H1 (cell line): ENCODE measurements at regions not wholly inside any gene's neighbourhood (a gene's known extent, or its start where the extent isn't known, plus 50 kb on each side); places are given as distances from the start of the nearest gene placed in this dataset.

Source experiments
- CTCF ChIA-PET: fragments of 300-600 bp; sonication (Branson Sonifier 250); formaldehyde crosslinking; loops from one replicate; lab custom pipeline; 2021; ENCODE audit not compliant: partially characterized antibody; lab: Charles Lee
- POLR2A ChIA-PET: fragments of 300-600 bp; sonication (Branson Sonifier 250); formaldehyde crosslinking; loops from one replicate; lab custom pipeline; 2021; ENCODE audit warnings: inconsistent platforms; ENCODE audit not compliant: partially characterized antibody; lab: Charles Lee
- DNase-seq, 2 experiments: peaks; one replicate each; pipeline versions ENCODE4 v3.0.0 to v3.0.0-alpha.2; 2010 to 2022; ENCODE audit warnings: low spot score in 2 of 2, low read depth in 1 of 2, mixed read lengths in 1 of 2
- FAIRE-seq: peaks from 2 replicates; lab custom pipeline; 2011; peaks lifted over from hg19 to GRCh38; lab: Jason Lieb, UNC
- H2AFZ ChIP-seq: 2 replicates; pipeline ENCODE4 v1.8.1; 2012; ENCODE audit warnings: low read length, inconsistent platforms
- H2AK5ac ChIP-seq: 2 replicates; pipeline ENCODE4 v1.6.1; 2013; ENCODE audit warnings: low read depth, low read length
- H2BK120ac ChIP-seq: replicated peaks from 2 replicates; pipeline ENCODE3; 2013; ENCODE audit warnings: low read depth, low read length, inconsistent platforms
- H2BK12ac ChIP-seq: 2 replicates; pipeline ENCODE4 v1.6.1; 2013; ENCODE audit warnings: low read depth, low read length
- H2BK15ac ChIP-seq: 2 replicates; pipeline ENCODE4 v1.6.1; 2013; ENCODE audit warnings: low read length
- H2BK20ac ChIP-seq: 2 replicates; pipeline ENCODE4 v1.6.1; 2013; ENCODE audit warnings: low read length
- H2BK5ac ChIP-seq: 2 replicates; pipeline ENCODE4 v1.6.1; 2013; ENCODE audit warnings: low read depth, low read length
- H3K14ac ChIP-seq: 2 replicates; pipeline ENCODE4 v1.6.1; 2013; ENCODE audit warnings: inconsistent platforms; ENCODE audit not compliant: insufficient read length
- H3K18ac ChIP-seq: 2 replicates; pipeline ENCODE4 v1.6.1; 2013; ENCODE audit warnings: low read length; ENCODE audit errors: extremely low read depth
- H3K23ac ChIP-seq: 2 replicates; pipeline ENCODE4 v1.6.1; 2013; ENCODE audit warnings: inconsistent platforms; ENCODE audit not compliant: insufficient read length
- H3K23me2 ChIP-seq: 2 replicates; pipeline ENCODE4 v1.6.1; 2013; ENCODE audit warnings: low read depth, low read length
- H3K27ac ChIP-seq: 2 replicates; pipeline ENCODE4 v1.6.1; 2011; ENCODE audit warnings: low read depth, low read length, inconsistent platforms
- H3K27me3 ChIP-seq, 4 experiments: replicated peaks in 1 of 4; 1 replicate in 1 of 4; 2 replicates in 3 of 4; pipeline versions ENCODE4 v1.6.1 to v1.8.1; 2011 to 2013; ENCODE audit warnings: low read length in 3 of 4, mild to moderate bottlenecking in 3 of 4, inconsistent platforms in 2 of 4, mixed read lengths in 2 of 4, moderate library complexity in 1 of 4; ENCODE audit not compliant: control insufficient read depth in 3 of 4, insufficient read depth in 3 of 4; ENCODE audit errors: extremely low read depth in 1 of 4
- H3K36me3 ChIP-seq, 4 experiments: 2 replicates each; pipeline versions ENCODE4 v1.6.1 to v1.8.1; 2011 to 2013; ENCODE audit warnings: mild to moderate bottlenecking in 4 of 4, low read length in 3 of 4, moderate library complexity in 2 of 4, control low read depth in 1 of 4, inconsistent platforms in 1 of 4; ENCODE audit not compliant: insufficient read depth in 4 of 4, control insufficient read depth in 2 of 4
- H3K4ac ChIP-seq: replicated peaks from 2 replicates; pipeline ENCODE3; 2013; ENCODE audit warnings: low read length, low read depth, mixed read lengths, inconsistent platforms; ENCODE audit not compliant: insufficient read length
- H3K4me1 ChIP-seq, 4 experiments: replicated peaks in 1 of 4; 1 replicate in 1 of 4; 2 replicates in 3 of 4; pipeline versions ENCODE4 v1.6.1 to v1.8.1; 2011 to 2013; ENCODE audit warnings: low read length in 3 of 4, inconsistent platforms in 2 of 4, mixed read lengths in 1 of 4; ENCODE audit not compliant: insufficient read depth in 4 of 4, control insufficient read depth in 3 of 4
- H3K4me2 ChIP-seq, 2 experiments: 2 replicates each; pipeline versions ENCODE4 v1.6.1 to v1.8.1; 2011 to 2013; ENCODE audit warnings: low read depth in 2 of 2, low read length in 2 of 2, control low read depth in 1 of 2, inconsistent platforms in 1 of 2, mild to moderate bottlenecking in 1 of 2; ENCODE audit not compliant: insufficient read depth in 1 of 2
- H3K4me3 ChIP-seq, 4 experiments: fragments of 200-600, 300-600 bp in 1 of 4; sonication (generic), shearing (Covaris generic), sonication (Bioruptor Twin) in 1 of 4; 2 replicates each; pipeline versions ENCODE4 v1.5.1 to v1.8.1; 2011 to 2016; ENCODE audit warnings: low read length in 4 of 4, low read depth in 3 of 4, control low read depth in 2 of 4, inconsistent platforms in 2 of 4, mild to moderate bottlenecking in 2 of 4, mixed read lengths in 1 of 4, moderate library complexity in 1 of 4; ENCODE audit not compliant: insufficient read depth in 2 of 4; ENCODE audit errors: extremely low read depth in 1 of 4
- H3K56ac ChIP-seq: replicated peaks from 2 replicates; pipeline ENCODE3; 2013; ENCODE audit warnings: low read depth, mild to moderate bottlenecking, mixed read lengths, low read length, inconsistent platforms; ENCODE audit not compliant: insufficient read length
- H3K79me1 ChIP-seq: 2 replicates; pipeline ENCODE4 v1.6.1; 2013; ENCODE audit warnings: low read depth, low read length, control low read depth
- H3K79me2 ChIP-seq, 2 experiments: 2 replicates each; pipeline versions ENCODE4 v1.6.1 to v1.8.1; 2012 to 2013; ENCODE audit warnings: low read length in 2 of 2, mild to moderate bottlenecking in 2 of 2, inconsistent platforms in 1 of 2; ENCODE audit not compliant: insufficient read depth in 2 of 2, control insufficient read depth in 1 of 2
- H3K9ac ChIP-seq, 4 experiments: replicated peaks in 1 of 4; 1 replicate in 1 of 4; 2 replicates in 3 of 4; pipeline versions ENCODE4 v1.6.1 to v1.8.1; 2011 to 2013; ENCODE audit warnings: low read depth in 3 of 4, low read length in 3 of 4, control low read depth in 2 of 4, mild to moderate bottlenecking in 2 of 4, moderate library complexity in 2 of 4, inconsistent platforms in 1 of 4; ENCODE audit errors: extremely low read depth in 1 of 4
- H3K9me3 ChIP-seq, 2 experiments: 2 replicates each; pipeline versions ENCODE4 v1.6.1 to v1.8.1; 2012 to 2013; ENCODE audit warnings: mild to moderate bottlenecking in 2 of 2, moderate library complexity in 2 of 2, control low read depth in 1 of 2, inconsistent platforms in 1 of 2, low read depth in 1 of 2, low read length in 1 of 2, mixed read lengths in 1 of 2; ENCODE audit not compliant: insufficient read depth in 2 of 2
- H4K20me1 ChIP-seq, 2 experiments: replicated peaks in 1 of 2; 2 replicates each; pipeline versions ENCODE3 to v1.8.1; 2011 to 2013; ENCODE audit warnings: inconsistent platforms in 2 of 2, low read length in 2 of 2, mild to moderate bottlenecking in 1 of 2; ENCODE audit not compliant: insufficient read depth in 2 of 2, control insufficient read depth in 1 of 2
- H4K5ac ChIP-seq: 2 replicates; pipeline ENCODE4 v1.6.1; 2013; ENCODE audit warnings: low read length, low read depth, mixed read lengths, inconsistent platforms; ENCODE audit not compliant: insufficient read length
- H4K8ac ChIP-seq: 2 replicates; pipeline ENCODE4 v1.8.0; 2013; ENCODE audit warnings: mild to moderate bottlenecking, moderate library complexity, low read length, inconsistent platforms; ENCODE audit not compliant: insufficient read depth; ENCODE audit errors: extremely low read depth
- H4K91ac ChIP-seq: replicated peaks from 2 replicates; pipeline ENCODE3; 2013; ENCODE audit warnings: low read length, mixed read lengths, inconsistent platforms; ENCODE audit not compliant: insufficient read length
- BACH1 ChIP-seq: IDR thresholded peaks from 2 replicates; pipeline ENCODE4 v1.6.1; 2012; ENCODE audit warnings: low read length, improper control_type of control experiment
- BRCA1 ChIP-seq: IDR thresholded peaks from 2 replicates; pipeline ENCODE4 v1.6.1; 2012; ENCODE audit warnings: low read depth, low read length, improper control_type of control experiment
- E2F6 ChIP-seq: IDR thresholded peaks from 2 replicates; pipeline ENCODE4 v1.6.1; 2012; ENCODE audit warnings: inconsistent platforms
- GTF2F1 ChIP-seq: IDR thresholded peaks from 2 replicates; pipeline ENCODE4 v1.6.1; 2012; ENCODE audit warnings: low read depth, low read length, improper control_type of control experiment, borderline replicate concordance
- JUN ChIP-seq: IDR thresholded peaks from 2 replicates; pipeline ENCODE4 v1.6.1; 2011; ENCODE audit warnings: low read depth, mild to moderate bottlenecking, improper control_type of control experiment, low read length
- KDM1A ChIP-seq: fragments of 200-600, 300-600 bp; sonication (generic); IDR thresholded peaks from 2 replicates; pipeline ENCODE4 v1.7.1; 2016; ENCODE audit warnings: mild to moderate bottlenecking, low read length, borderline replicate concordance
- RAD21 ChIP-seq, 2 experiments: IDR thresholded peaks in 1 of 2; conservative IDR thresholded peaks in 1 of 2; 2 replicates each; pipeline ENCODE4 v1.6.1; 2011; ENCODE audit warnings: low read depth in 2 of 2, low read length in 2 of 2, improper control_type of control experiment in 1 of 2, inconsistent platforms in 1 of 2, mild to moderate bottlenecking in 1 of 2, moderate library complexity in 1 of 2
- RBBP5 ChIP-seq: IDR thresholded peaks from 2 replicates; pipeline ENCODE4 v1.7.1; 2012; ENCODE audit warnings: low read depth, mild to moderate bottlenecking, inconsistent platforms, low read length, moderate library complexity, borderline replicate concordance
- SAP30 ChIP-seq: fragments of 300-600 bp; sonication (generic); IDR thresholded peaks from 2 replicates; pipeline ENCODE4 v1.7.1; 2012; ENCODE audit warnings: low read length, moderate library complexity, mild to moderate bottlenecking, inconsistent platforms; ENCODE audit not compliant: insufficient read depth, insufficient replicate concordance
- SIX5 ChIP-seq: IDR thresholded peaks from 2 replicates; pipeline ENCODE4 v1.6.1; 2011; ENCODE audit warnings: mild to moderate bottlenecking, low read depth, low read length
- TAF7 ChIP-seq: optimal IDR thresholded peaks from 2 replicates; pipeline ENCODE3; 2011; ENCODE audit warnings: low read depth, mild to moderate bottlenecking, inconsistent platforms, low read length, moderate library complexity, borderline replicate concordance
- TF ChIP-seq, protein P1 (sequence below), 3 experiments: IDR thresholded peaks; 1 replicate in 2 of 3; 2 replicates in 1 of 3; pipeline versions ENCODE4 v1.5.1 to v1.6.1; 2011; ENCODE audit warnings: low read length in 3 of 3, mild to moderate bottlenecking in 3 of 3, inconsistent platforms in 2 of 3, low read depth in 1 of 3, moderate library complexity in 1 of 3; ENCODE audit not compliant: insufficient read depth in 1 of 3; ENCODE audit errors: control extremely low read depth in 1 of 3

GRCh38 chrX:116241001-116241400, 70.5 kb downstream of the AGTR2 start:
- FAIRE-seq (no peak), DNase-seq (no peak)
- Histone ChIP-seq H3K18ac (no peak overlapping the region), H4K91ac (no peak overlapping the region), H3K79me2 (no peaks in the 10 kb centered on the region), H3K14ac (no peak overlapping the region), H3K79me1 (no peaks in the 10 kb centered on the region), H2BK12ac (no peak overlapping the region), H3K56ac (no peak overlapping the region), H2BK20ac (no peak overlapping the region), H3K4me3 (no peak overlapping the region), H2BK120ac (no peak overlapping the region), H2BK15ac (no peak overlapping the region), H3K27ac (no peak overlapping the region), H3K4me2 (no peak overlapping the region), H3K27me3 (no peaks in the 10 kb centered on the region), H3K4ac (no peak overlapping the region), H3K23me2 (no peaks in the 10 kb centered on the region), H3K23ac (no peak overlapping the region), H2BK5ac (no peak overlapping the region), H3K9ac (no peak overlapping the region), H2AK5ac (no peak overlapping the region), H3K4me1 (no peaks in the 10 kb centered on the region), H4K8ac (no peak overlapping the region), H4K20me1 (no peaks in the 10 kb centered on the region), H3K36me3 (no peaks in the 10 kb centered on the region), H4K5ac (no peak overlapping the region), H2AFZ (no peak overlapping the region), H3K9me3 (peaks cover 0 to 6% of the 10 kb centered on the region in 2 experiments; a peak in 1 of 4 replicates)
- CTCF ChIA-PET: no interaction called here
- POLR2A ChIA-PET: no interaction called here
- TF ChIP-seq RBBP5: no peak
- TF ChIP-seq GTF2F1: no peak
- no peak for TF ChIP-seq E2F6
- TF ChIP-seq, protein P1, sequence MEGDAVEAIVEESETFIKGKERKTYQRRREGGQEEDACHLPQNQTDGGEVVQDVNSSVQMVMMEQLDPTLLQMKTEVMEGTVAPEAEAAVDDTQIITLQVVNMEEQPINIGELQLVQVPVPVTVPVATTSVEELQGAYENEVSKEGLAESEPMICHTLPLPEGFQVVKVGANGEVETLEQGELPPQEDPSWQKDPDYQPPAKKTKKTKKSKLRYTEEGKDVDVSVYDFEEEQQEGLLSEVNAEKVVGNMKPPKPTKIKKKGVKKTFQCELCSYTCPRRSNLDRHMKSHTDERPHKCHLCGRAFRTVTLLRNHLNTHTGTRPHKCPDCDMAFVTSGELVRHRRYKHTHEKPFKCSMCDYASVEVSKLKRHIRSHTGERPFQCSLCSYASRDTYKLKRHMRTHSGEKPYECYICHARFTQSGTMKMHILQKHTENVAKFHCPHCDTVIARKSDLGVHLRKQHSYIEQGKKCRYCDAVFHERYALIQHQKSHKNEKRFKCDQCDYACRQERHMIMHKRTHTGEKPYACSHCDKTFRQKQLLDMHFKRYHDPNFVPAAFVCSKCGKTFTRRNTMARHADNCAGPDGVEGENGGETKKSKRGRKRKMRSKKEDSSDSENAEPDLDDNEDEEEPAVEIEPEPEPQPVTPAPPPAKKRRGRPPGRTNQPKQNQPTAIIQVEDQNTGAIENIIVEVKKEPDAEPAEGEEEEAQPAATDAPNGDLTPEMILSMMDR (IDR thresholded peaks at IDR 0.05; ENCODE audit: control extremely low read depth in 1 of 3, insufficient read depth in 1 of 3, low read depth in 1 of 3, low read length in 3 of 3): no peak
- TF ChIP-seq KDM1A: no peak
- no peak for TF ChIP-seq SIX5
- TF ChIP-seq BACH1: no peak
- no peak for TF ChIP-seq RAD21 (IDR thresholded peaks at IDR 0.05 in 1 of 2, conservative IDR thresholded peaks at IDR 0.05 in 1 of 2; ENCODE audit: low read depth in 2 of 2, low read length in 2 of 2)
- no peak for TF ChIP-seq SAP30
- TF ChIP-seq JUN: no peak
- no peak for TF ChIP-seq BRCA1
- TF ChIP-seq TAF7: no peak
